ENCODE measurements at regions not wholly inside any gene's neighbourhood (a gene's known extent, or its start where the extent isn't known, plus 50 kb on each side); places are given as distances from the start of the nearest gene placed in this dataset.
"Not testable (repeated sequence)": the region's sequence is repeated elsewhere in the genome, so short reads cannot be mapped to it uniquely, and the experiment has no call there.

DNA sequence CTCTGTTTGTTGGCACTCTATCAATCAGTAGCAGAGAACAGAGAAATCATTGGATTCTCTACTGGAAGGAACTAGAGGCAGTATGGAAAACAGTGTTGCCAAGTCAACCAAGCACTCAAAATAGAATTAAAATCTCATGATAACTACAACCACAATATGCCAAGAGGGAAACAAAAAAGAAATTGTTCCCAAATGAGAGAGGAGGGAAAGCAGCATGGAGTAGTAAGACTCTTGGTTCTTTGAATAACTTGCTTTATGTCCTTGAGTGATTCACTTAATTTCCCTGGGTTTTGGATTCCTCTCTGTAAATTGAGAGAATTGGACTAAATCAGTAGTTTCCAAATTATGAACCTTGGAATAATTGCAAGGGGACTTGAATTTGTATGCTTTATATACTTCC, 285.5 kb upstream of the ANKRD50 start:
- TF ChIP-seq, protein P1, sequence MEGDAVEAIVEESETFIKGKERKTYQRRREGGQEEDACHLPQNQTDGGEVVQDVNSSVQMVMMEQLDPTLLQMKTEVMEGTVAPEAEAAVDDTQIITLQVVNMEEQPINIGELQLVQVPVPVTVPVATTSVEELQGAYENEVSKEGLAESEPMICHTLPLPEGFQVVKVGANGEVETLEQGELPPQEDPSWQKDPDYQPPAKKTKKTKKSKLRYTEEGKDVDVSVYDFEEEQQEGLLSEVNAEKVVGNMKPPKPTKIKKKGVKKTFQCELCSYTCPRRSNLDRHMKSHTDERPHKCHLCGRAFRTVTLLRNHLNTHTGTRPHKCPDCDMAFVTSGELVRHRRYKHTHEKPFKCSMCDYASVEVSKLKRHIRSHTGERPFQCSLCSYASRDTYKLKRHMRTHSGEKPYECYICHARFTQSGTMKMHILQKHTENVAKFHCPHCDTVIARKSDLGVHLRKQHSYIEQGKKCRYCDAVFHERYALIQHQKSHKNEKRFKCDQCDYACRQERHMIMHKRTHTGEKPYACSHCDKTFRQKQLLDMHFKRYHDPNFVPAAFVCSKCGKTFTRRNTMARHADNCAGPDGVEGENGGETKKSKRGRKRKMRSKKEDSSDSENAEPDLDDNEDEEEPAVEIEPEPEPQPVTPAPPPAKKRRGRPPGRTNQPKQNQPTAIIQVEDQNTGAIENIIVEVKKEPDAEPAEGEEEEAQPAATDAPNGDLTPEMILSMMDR (conservative IDR thresholded peaks at IDR 0.05), result no peak
- H3K27ac ChIP-seq, result no peak overlapping the region

GRCh38 chr4:124997124-124997523, 284.6 kb upstream of the ANKRD50 start:
- no peak for TF ChIP-seq ZFX (IDR thresholded peaks at IDR 0.05)
- TF ChIP-seq, protein P1 (conservative IDR thresholded peaks at IDR 0.05), result no peak
- no peak overlapping the region for H3K27ac ChIP-seq

DNA sequence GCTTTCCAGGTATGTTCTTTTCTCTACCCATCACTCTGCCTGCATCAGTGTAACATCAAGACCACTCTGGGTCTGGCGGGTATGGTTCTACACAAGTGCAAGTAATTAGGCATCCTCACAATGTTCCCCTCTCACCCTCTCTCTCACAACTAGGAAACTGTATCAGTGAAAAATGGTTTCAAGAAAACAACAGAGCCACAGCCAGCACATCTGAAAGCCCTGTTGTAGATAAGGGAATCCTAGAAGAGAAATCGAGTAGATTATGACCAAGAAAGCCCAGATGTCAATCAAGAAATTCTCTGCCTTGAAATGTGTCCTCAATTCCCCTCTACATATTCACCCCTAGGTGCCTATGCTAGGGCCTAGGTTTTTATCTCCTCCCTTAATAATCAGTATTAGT, 281.3 kb upstream of the ANKRD50 start:
- no peak overlapping the region for H3K27ac ChIP-seq
- TF ChIP-seq, protein P1 (conservative IDR thresholded peaks at IDR 0.05), result no peak

DNA sequence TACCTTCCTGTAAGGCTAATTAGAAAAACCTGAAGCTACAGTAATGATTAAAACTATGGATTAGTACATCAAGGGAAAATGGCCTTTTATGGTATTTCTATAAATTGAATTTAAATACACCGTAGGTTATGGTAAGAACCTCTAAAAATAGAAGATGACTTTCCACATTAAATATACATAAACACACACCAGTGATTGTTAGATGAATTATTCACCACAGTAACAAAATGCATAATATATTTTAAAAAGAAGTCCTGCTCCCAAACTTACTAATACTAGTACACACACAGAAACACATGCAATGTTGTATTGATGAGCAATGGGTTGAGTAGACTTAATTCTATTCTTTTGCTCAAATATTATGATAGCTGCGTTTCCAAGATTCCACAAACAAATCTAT, 277.9 kb upstream of the ANKRD50 start:
- no peak overlapping the region for H3K27ac ChIP-seq
- no peak for TF ChIP-seq ZFX (IDR thresholded peaks at IDR 0.05)
- TF ChIP-seq, protein P1 (conservative IDR thresholded peaks at IDR 0.05), result no peak

DNA sequence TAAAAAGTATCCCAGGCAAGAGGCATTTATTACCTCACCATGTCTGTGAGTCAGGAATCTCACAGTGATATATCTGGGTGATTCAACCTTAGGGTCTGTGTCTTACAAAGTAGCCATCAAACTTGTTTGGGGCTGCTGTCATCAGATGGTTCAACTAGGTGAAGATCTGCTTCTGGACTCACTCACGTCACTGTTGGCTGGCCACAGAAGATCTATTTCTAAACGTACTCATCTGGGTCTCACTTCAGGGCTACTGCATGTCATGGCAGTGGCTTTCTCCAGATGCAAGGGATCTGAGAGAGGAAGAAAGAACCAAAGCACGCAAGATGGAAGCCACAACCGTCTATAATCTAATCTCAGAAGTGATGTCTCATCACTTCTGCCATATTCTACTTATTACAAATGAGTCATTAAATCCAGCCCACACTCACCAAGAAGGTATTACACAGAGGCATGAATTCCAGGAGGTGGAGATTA, 267.8 kb upstream of the ANKRD50 start:
- TF ChIP-seq ZFX (IDR thresholded peaks at IDR 0.05), result no peak
- TF ChIP-seq, protein P1 (conservative IDR thresholded peaks at IDR 0.05), result no peak
- H3K27ac ChIP-seq, result no peak overlapping the region

GRCh38 chr4:124978536-124978935, 266.0 kb upstream of the ANKRD50 start:
- not testable (repeated sequence) for H3K27ac ChIP-seq

- TF ChIP-seq, protein P1 (conservative IDR thresholded peaks at IDR 0.05), result no peak
- no peak for TF ChIP-seq ZFX (IDR thresholded peaks at IDR 0.05)
- H3K27ac ChIP-seq, result no peak overlapping the region
Observed at GRCh38 chr4:124977045-124977444, 264.5 kb upstream of the ANKRD50 start.

GRCh38 chr4:124974152-124974551, 261.6 kb upstream of the ANKRD50 start:
- TF ChIP-seq ZFX (IDR thresholded peaks at IDR 0.05), result no peak
- TF ChIP-seq, protein P1 (conservative IDR thresholded peaks at IDR 0.05), result no peak
- H3K27ac ChIP-seq, result no peak overlapping the region
